WTC11 (cell line): ENCODE measurements at regions not wholly inside any gene's neighbourhood (a gene's known extent, or its start where the extent isn't known, plus 50 kb on each side); places are given as distances from the start of the nearest gene placed in this dataset.

ENCODE experiments used
- ATAC-seq: fragments of 200-7000 bp; cut with Tn5 transposase; 2 replicates; pipeline ENCODE4 v1.10.0; 2021; ENCODE audit warnings: mild to moderate bottlenecking, moderate library complexity
- CTCF ChIA-PET: fragments of 300-600 bp; sonication (Branson Sonifier 250); formaldehyde crosslinking; loops from one replicate; lab custom pipeline; 2021; ENCODE audit warnings: antibody characterized with exemption; lab: Charles Lee
- POLR2A ChIA-PET: fragments of 350-600 bp; sonication (Branson Sonifier 250); formaldehyde crosslinking; loops from one replicate; lab custom pipeline; 2021; ENCODE audit warnings: antibody characterized with exemption; lab: Charles Lee
- DNase-seq: peaks from one replicate; pipeline ENCODE4 v3.0.0; 2021; ENCODE audit warnings: low spot score
- H3K27ac Mint-ChIP-seq: 2 replicates; pipeline ENCODE4 v1.8.0; 2021; ENCODE audit warnings: mixed read lengths
- H3K27me3 Mint-ChIP-seq: 2 replicates; pipeline ENCODE4 v1.8.0; 2021; ENCODE audit warnings: low read depth, mild to moderate bottlenecking, moderate library complexity, mixed read lengths
- H3K36me3 Mint-ChIP-seq: 2 replicates; pipeline ENCODE4 v1.8.0; 2021; ENCODE audit warnings: mixed read lengths
- H3K4me1 Mint-ChIP-seq: 2 replicates; pipeline ENCODE4 v1.8.0; 2022; ENCODE audit warnings: mixed read lengths
- H3K4me3 Mint-ChIP-seq: 2 replicates; pipeline ENCODE4 v1.8.0; 2021; ENCODE audit warnings: mild to moderate bottlenecking, moderate library complexity, mixed read lengths
- H3K9me3 Mint-ChIP-seq: 2 replicates; pipeline ENCODE4 v1.8.0; 2021; ENCODE audit warnings: mixed read lengths
- ATF1 ChIP-seq: sonication (generic); formaldehyde crosslinking; IDR thresholded peaks from 2 replicates; pipeline ENCODE4 v1.8.1; 2023; ENCODE audit warnings: mild to moderate bottlenecking, moderate library complexity, missing genetic modification reagents
- CREM ChIP-seq: sonication (generic); formaldehyde crosslinking; IDR thresholded peaks from 2 replicates; pipeline ENCODE4 v1.8.1; 2022; ENCODE audit warnings: mild to moderate bottlenecking, missing genetic modification reagents, moderate library complexity
- ETV6 ChIP-seq: sonication (generic); formaldehyde crosslinking; IDR thresholded peaks from 2 replicates; pipeline ENCODE4 v1.8.1; 2022; ENCODE audit warnings: mild to moderate bottlenecking, missing genetic modification reagents
- GABPB1 ChIP-seq: sonication (generic); formaldehyde crosslinking; IDR thresholded peaks from 2 replicates; pipeline ENCODE4 v1.8.1; 2023; ENCODE audit warnings: mild to moderate bottlenecking, missing genetic modification reagents
- GTF2I ChIP-seq: fragments of 250-450 bp; sonication (Bioruptor Pico); conservative IDR thresholded peaks from 2 replicates; pipeline ENCODE4 v1.4.0; 2021; ENCODE audit warnings: mild to moderate bottlenecking
- IRF2 ChIP-seq: sonication (generic); formaldehyde crosslinking; IDR thresholded peaks from 2 replicates; pipeline ENCODE4 v1.8.0; 2022; ENCODE audit warnings: low read depth, missing genetic modification reagents, borderline replicate concordance
- RORB ChIP-seq: fragments of 250-450 bp; sonication (Bioruptor Pico); IDR thresholded peaks from 2 replicates; pipeline ENCODE4 v1.9.0; 2021; ENCODE audit warnings: mild to moderate bottlenecking
- SOX15 ChIP-seq: fragments of 250-450 bp; sonication (Bioruptor Pico); IDR thresholded peaks from 2 replicates; pipeline ENCODE4 v1.9.0; 2021; ENCODE audit warnings: mild to moderate bottlenecking
- ZNF138 ChIP-seq: sonication (generic); formaldehyde crosslinking; conservative IDR thresholded peaks from 2 replicates; pipeline ENCODE4 v1.8.1; 2022; ENCODE audit warnings: mild to moderate bottlenecking, moderate library complexity, missing genetic modification reagents
- ZNF219 ChIP-seq: sonication (generic); formaldehyde crosslinking; IDR thresholded peaks from 2 replicates; pipeline ENCODE4 v1.8.0; 2023; ENCODE audit warnings: missing genetic modification reagents, mild to moderate bottlenecking, borderline replicate concordance
- ZNF396 ChIP-seq: fragments of 250-450 bp; sonication (Bioruptor Pico); IDR thresholded peaks from 2 replicates; pipeline ENCODE4 v1.8.0; 2021; ENCODE audit warnings: mild to moderate bottlenecking, moderate library complexity, borderline replicate concordance
- ZNF423 ChIP-seq: fragments of 250-450 bp; sonication (Bioruptor Pico); IDR thresholded peaks from 2 replicates; pipeline ENCODE4 v2.1.2; 2022; ENCODE audit warnings: mild to moderate bottlenecking, moderate library complexity
- TF ChIP-seq, protein P1 (sequence below): sonication (generic); formaldehyde crosslinking; IDR thresholded peaks from 2 replicates; pipeline ENCODE4 v1.8.1; 2023; ENCODE audit warnings: mild to moderate bottlenecking, missing genetic modification reagents
- TF ChIP-seq, protein P2 (sequence below): sonication (generic); formaldehyde crosslinking; IDR thresholded peaks from 2 replicates; pipeline ENCODE4 v1.8.1; 2023; ENCODE audit warnings: mild to moderate bottlenecking, missing genetic modification reagents, moderate library complexity
- TF ChIP-seq, protein P3 (sequence below): fragments of 250-450 bp; sonication (Bioruptor Pico); IDR thresholded peaks from 2 replicates; pipeline ENCODE4 v2.1.2; 2022; ENCODE audit warnings: mild to moderate bottlenecking, moderate library complexity
- TF ChIP-seq, protein P4 (sequence below): fragments of 250-450 bp; sonication (Bioruptor Pico); IDR thresholded peaks from 2 replicates; pipeline ENCODE4 v1.8.0; 2021; ENCODE audit warnings: mild to moderate bottlenecking
- TF ChIP-seq, protein P5 (sequence below): sonication (generic); formaldehyde crosslinking; IDR thresholded peaks from 2 replicates; pipeline ENCODE4 v1.8.1; 2022; ENCODE audit warnings: mild to moderate bottlenecking, moderate library complexity, missing genetic modification reagents
- TF ChIP-seq, protein P6 (sequence below): sonication (generic); formaldehyde crosslinking; IDR thresholded peaks from 2 replicates; pipeline ENCODE4 v1.8.0; 2022; ENCODE audit warnings: mild to moderate bottlenecking, missing genetic modification reagents
- TF ChIP-seq, protein P7 (sequence below): sonication (generic); formaldehyde crosslinking; IDR thresholded peaks from 2 replicates; pipeline ENCODE4 v1.8.1; 2022; ENCODE audit warnings: low read depth, missing genetic modification reagents, borderline replicate concordance
- TF ChIP-seq, protein P8 (sequence below): sonication (generic); formaldehyde crosslinking; IDR thresholded peaks from 2 replicates; pipeline ENCODE4 v1.8.0; 2022; ENCODE audit warnings: mild to moderate bottlenecking, missing genetic modification reagents
- TF ChIP-seq, protein P9 (sequence below): fragments of 250-450 bp; sonication (Bioruptor Pico); conservative IDR thresholded peaks from 2 replicates; pipeline ENCODE4 v1.9.0; 2021; ENCODE audit warnings: mild to moderate bottlenecking

DNA sequence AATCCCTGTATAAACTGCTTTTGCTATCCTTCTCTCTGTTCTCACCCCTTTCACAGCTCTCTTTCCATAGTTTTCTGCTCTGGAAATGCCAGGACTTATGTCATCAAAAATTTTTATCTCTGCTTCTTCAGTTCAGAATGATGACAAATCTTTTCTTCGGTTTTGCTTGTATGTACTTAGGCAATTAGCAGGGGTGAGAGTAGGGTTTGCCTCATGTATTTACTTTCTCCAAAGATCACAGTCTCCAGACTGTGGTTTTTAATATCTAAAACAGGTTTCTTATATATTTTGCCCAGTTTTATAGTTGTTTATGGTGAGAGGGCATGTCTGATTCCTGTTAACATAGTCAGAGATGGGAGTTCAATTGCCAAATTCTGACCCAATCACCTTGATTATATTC is 235.4 kb upstream of the LYPLAL1 start:
- H3K4me1 Mint-ChIP-seq, result peaks cover 2% of the 10 kb centered on the region; the same call in 1 of the 2 replicates
- no peaks in the 10 kb centered on the region; the same call in 1 of the 2 replicates for H3K27me3 Mint-ChIP-seq
- no peak overlapping the region for H3K4me3 Mint-ChIP-seq
- TF ChIP-seq, protein P1, sequence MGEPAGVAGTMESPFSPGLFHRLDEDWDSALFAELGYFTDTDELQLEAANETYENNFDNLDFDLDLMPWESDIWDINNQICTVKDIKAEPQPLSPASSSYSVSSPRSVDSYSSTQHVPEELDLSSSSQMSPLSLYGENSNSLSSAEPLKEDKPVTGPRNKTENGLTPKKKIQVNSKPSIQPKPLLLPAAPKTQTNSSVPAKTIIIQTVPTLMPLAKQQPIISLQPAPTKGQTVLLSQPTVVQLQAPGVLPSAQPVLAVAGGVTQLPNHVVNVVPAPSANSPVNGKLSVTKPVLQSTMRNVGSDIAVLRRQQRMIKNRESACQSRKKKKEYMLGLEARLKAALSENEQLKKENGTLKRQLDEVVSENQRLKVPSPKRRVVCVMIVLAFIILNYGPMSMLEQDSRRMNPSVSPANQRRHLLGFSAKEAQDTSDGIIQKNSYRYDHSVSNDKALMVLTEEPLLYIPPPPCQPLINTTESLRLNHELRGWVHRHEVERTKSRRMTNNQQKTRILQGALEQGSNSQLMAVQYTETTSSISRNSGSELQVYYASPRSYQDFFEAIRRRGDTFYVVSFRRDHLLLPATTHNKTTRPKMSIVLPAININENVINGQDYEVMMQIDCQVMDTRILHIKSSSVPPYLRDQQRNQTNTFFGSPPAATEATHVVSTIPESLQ (CRISPR knock-in tag), result no peak
- TF ChIP-seq RORB (CRISPR knock-in tag) (no peak), ZNF423 (CRISPR knock-in tag) (no peak), ZNF138 (CRISPR knock-in tag) (no peak), GABPB1 (CRISPR knock-in tag) (no peak), SOX15 (CRISPR knock-in tag) (no peak), CREM (CRISPR knock-in tag) (no peak), ATF1 (CRISPR knock-in tag) (no peak), IRF2 (no peak)
- TF ChIP-seq, protein P2, sequence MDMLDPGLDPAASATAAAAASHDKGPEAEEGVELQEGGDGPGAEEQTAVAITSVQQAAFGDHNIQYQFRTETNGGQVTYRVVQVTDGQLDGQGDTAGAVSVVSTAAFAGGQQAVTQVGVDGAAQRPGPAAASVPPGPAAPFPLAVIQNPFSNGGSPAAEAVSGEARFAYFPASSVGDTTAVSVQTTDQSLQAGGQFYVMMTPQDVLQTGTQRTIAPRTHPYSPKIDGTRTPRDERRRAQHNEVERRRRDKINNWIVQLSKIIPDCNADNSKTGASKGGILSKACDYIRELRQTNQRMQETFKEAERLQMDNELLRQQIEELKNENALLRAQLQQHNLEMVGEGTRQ (CRISPR knock-in tag), result no peak
- TF ChIP-seq, protein P3, sequence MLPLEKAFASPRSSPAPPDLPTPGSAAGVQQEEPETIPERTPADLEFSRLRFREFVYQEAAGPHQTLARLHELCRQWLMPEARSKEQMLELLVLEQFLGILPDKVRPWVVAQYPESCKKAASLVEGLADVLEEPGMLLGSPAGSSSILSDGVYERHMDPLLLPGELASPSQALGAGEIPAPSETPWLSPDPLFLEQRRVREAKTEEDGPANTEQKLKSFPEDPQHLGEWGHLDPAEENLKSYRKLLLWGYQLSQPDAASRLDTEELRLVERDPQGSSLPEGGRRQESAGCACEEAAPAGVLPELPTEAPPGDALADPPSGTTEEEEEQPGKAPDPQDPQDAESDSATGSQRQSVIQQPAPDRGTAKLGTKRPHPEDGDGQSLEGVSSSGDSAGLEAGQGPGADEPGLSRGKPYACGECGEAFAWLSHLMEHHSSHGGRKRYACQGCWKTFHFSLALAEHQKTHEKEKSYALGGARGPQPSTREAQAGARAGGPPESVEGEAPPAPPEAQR (CRISPR knock-in tag), result no peak
- POLR2A ChIA-PET, result no interaction called here
- H3K9me3 Mint-ChIP-seq, result peaks cover 47% of the 10 kb centered on the region
- H3K27ac Mint-ChIP-seq, result no peak overlapping the region
- ATAC-seq (no peak), DNase-seq (no peak)
- peaks cover 13% of the 10 kb centered on the region for H3K36me3 Mint-ChIP-seq
- CTCF ChIA-PET, result no interaction called here

DNA sequence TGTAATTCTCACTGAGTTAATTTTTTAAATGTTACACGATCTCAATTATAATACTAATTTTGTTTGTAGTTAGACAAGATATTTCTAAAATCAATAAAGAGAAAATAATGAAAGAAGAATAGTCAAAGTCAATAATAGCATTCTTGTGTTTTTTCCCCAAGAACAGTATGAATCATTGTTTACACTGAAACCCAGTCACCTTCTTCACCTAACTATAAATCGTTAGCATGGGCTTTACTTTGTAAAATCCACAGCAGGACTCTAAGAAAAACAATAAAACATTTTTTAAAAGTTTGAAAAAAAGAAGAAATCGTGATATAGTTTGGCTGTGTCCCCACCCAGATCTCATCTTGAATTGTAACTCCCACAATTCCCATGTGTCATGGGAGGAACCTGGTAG is 234.6 kb upstream of the LYPLAL1 start:
- Mint-ChIP-seq H3K36me3 (peaks cover 13% of the 10 kb centered on the region), H3K4me1 (no peaks in the 10 kb centered on the region), H3K27ac (no peak overlapping the region), H3K27me3 (no peaks in the 10 kb centered on the region; the same call in 1 of the 2 replicates), H3K9me3 (peaks cover 43% of the 10 kb centered on the region), H3K4me3 (no peak overlapping the region)
- CTCF ChIA-PET, result no interaction called here
- DNase-seq (no peak), ATAC-seq (no peak)
- POLR2A ChIA-PET, result no interaction called here
- TF ChIP-seq ATF1 (CRISPR knock-in tag) (no peak), ZNF219 (CRISPR knock-in tag) (no peak), GABPB1 (CRISPR knock-in tag) (no peak), ETV6 (CRISPR knock-in tag) (no peak), GTF2I (no peak), ZNF423 (CRISPR knock-in tag) (no peak), ZNF396 (CRISPR knock-in tag) (no peak)
- TF ChIP-seq, protein P4, sequence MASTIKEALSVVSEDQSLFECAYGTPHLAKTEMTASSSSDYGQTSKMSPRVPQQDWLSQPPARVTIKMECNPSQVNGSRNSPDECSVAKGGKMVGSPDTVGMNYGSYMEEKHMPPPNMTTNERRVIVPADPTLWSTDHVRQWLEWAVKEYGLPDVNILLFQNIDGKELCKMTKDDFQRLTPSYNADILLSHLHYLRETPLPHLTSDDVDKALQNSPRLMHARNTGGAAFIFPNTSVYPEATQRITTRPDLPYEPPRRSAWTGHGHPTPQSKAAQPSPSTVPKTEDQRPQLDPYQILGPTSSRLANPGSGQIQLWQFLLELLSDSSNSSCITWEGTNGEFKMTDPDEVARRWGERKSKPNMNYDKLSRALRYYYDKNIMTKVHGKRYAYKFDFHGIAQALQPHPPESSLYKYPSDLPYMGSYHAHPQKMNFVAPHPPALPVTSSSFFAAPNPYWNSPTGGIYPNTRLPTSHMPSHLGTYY (CRISPR knock-in tag), result no peak
- TF ChIP-seq, protein P1 (CRISPR knock-in tag), result no peak
- TF ChIP-seq, protein P5, sequence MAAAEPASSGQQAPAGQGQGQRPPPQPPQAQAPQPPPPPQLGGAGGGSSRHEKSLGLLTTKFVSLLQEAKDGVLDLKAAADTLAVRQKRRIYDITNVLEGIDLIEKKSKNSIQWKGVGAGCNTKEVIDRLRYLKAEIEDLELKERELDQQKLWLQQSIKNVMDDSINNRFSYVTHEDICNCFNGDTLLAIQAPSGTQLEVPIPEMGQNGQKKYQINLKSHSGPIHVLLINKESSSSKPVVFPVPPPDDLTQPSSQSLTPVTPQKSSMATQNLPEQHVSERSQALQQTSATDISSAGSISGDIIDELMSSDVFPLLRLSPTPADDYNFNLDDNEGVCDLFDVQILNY, result no peak
- TF ChIP-seq, protein P6, sequence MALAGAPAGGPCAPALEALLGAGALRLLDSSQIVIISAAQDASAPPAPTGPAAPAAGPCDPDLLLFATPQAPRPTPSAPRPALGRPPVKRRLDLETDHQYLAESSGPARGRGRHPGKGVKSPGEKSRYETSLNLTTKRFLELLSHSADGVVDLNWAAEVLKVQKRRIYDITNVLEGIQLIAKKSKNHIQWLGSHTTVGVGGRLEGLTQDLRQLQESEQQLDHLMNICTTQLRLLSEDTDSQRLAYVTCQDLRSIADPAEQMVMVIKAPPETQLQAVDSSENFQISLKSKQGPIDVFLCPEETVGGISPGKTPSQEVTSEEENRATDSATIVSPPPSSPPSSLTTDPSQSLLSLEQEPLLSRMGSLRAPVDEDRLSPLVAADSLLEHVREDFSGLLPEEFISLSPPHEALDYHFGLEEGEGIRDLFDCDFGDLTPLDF (CRISPR knock-in tag), result no peak
- TF ChIP-seq, protein P7, sequence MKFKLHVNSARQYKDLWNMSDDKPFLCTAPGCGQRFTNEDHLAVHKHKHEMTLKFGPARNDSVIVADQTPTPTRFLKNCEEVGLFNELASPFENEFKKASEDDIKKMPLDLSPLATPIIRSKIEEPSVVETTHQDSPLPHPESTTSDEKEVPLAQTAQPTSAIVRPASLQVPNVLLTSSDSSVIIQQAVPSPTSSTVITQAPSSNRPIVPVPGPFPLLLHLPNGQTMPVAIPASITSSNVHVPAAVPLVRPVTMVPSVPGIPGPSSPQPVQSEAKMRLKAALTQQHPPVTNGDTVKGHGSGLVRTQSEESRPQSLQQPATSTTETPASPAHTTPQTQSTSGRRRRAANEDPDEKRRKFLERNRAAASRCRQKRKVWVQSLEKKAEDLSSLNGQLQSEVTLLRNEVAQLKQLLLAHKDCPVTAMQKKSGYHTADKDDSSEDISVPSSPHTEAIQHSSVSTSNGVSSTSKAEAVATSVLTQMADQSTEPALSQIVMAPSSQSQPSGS (CRISPR knock-in tag), result no peak
- TF ChIP-seq, protein P8, sequence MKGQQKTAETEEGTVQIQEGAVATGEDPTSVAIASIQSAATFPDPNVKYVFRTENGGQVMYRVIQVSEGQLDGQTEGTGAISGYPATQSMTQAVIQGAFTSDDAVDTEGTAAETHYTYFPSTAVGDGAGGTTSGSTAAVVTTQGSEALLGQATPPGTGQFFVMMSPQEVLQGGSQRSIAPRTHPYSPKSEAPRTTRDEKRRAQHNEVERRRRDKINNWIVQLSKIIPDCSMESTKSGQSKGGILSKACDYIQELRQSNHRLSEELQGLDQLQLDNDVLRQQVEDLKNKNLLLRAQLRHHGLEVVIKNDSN (CRISPR knock-in tag), result no peak
- TF ChIP-seq, protein P9, sequence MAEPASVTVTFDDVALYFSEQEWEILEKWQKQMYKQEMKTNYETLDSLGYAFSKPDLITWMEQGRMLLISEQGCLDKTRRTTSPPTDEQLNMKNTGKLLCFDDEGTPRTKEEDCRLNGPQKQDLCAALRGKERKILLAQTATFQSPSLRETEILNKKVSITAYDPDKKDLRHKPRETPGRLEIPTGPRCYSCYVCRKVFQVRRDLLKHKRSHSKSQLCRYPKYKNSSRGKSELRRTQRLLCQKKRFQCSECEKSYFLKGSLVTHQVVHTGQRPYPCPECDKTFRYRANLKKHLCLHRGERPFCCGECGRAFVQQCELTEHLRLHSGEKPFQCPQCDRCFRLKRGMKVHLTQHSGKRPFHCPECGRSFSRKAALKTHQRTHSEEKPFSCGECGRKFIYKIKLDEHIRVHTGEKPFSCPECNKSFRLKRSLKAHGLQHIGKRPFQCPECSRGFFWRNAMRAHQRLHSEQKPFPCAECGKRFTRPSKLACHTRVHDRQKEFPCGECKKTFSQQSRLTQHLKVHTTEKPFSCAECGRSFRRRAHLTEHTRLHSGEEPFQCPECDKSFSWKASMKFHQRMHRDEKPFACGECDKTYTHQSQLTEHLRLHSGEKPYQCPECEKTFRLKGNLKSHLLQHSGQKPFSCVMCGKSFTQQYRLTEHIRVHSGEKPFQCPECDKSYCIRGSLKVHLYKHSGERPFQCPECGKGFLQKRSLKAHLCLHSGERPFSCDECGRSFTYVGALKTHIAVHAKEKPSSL, result no peak
